GM12864 (cell line): ENCODE measurements at regions not wholly inside any gene's neighbourhood (a gene's known extent, or its start where the extent isn't known, plus 50 kb on each side); places are given as distances from the start of the nearest gene placed in this dataset.

Experiments used
- DNase-seq: peaks from one replicate; pipeline ENCODE4 v3.0.0-alpha.2; 2011; ENCODE audit warnings: low read depth
- H3K4me3 ChIP-seq: 2 replicates; pipeline ENCODE4 v1.5.1; 2011; ENCODE audit warnings: mild to moderate bottlenecking, low read depth, low read length, control low read depth
- TF ChIP-seq, protein P1 (sequence below): IDR thresholded peaks from 2 replicates; pipeline ENCODE4 v1.5.1; 2011; ENCODE audit warnings: low read depth, mild to moderate bottlenecking, moderate library complexity, low read length, control low read depth, inconsistent platforms; ENCODE audit errors: missing control alignments

DNA sequence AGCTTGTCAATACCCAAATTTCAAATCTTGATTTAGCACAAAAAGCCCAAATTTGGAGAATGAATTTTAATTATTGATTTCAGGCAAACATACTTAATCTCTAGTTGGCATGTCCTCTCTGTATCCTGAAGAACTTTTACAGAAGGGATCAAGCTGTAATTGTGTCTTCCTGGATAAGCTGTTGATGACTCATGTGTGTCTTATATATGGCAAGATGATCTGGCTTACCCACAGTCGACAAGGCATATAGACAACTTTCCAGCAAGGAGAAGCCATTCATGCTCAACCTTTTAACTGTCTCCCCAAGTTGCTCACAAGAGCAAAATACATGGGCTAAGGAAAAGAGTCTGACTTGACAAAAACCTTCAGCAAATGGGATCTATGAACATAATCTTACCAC lies 112.5 kb upstream of the SLCO6A1 start:
- TF ChIP-seq, protein P1, sequence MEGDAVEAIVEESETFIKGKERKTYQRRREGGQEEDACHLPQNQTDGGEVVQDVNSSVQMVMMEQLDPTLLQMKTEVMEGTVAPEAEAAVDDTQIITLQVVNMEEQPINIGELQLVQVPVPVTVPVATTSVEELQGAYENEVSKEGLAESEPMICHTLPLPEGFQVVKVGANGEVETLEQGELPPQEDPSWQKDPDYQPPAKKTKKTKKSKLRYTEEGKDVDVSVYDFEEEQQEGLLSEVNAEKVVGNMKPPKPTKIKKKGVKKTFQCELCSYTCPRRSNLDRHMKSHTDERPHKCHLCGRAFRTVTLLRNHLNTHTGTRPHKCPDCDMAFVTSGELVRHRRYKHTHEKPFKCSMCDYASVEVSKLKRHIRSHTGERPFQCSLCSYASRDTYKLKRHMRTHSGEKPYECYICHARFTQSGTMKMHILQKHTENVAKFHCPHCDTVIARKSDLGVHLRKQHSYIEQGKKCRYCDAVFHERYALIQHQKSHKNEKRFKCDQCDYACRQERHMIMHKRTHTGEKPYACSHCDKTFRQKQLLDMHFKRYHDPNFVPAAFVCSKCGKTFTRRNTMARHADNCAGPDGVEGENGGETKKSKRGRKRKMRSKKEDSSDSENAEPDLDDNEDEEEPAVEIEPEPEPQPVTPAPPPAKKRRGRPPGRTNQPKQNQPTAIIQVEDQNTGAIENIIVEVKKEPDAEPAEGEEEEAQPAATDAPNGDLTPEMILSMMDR = no peak
- no peak for DNase-seq
- no peak overlapping the region for H3K4me3 ChIP-seq

DNA sequence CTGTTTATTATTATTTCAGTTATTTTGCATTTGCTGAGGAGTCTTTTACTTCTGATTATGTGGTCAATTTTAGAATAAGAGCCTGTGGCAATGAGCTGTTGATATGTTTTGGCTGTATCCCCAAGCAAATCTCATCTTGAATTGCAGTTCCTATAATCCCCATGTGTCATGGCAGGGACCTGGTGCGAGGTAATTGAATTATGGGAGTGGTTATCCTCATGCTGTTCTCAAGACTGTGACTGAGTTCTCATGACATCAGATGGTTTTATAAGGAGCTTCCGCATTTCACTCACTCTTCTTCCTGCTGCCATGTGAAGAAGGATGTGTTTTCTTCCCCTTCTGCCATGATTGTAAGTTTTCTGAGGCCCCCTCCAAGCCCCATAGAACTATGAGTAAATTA lies 114.9 kb upstream of the SLCO6A1 start:
- DNase-seq = no peak
- no peak overlapping the region for H3K4me3 ChIP-seq
- TF ChIP-seq, protein P1 = no peak

DNA sequence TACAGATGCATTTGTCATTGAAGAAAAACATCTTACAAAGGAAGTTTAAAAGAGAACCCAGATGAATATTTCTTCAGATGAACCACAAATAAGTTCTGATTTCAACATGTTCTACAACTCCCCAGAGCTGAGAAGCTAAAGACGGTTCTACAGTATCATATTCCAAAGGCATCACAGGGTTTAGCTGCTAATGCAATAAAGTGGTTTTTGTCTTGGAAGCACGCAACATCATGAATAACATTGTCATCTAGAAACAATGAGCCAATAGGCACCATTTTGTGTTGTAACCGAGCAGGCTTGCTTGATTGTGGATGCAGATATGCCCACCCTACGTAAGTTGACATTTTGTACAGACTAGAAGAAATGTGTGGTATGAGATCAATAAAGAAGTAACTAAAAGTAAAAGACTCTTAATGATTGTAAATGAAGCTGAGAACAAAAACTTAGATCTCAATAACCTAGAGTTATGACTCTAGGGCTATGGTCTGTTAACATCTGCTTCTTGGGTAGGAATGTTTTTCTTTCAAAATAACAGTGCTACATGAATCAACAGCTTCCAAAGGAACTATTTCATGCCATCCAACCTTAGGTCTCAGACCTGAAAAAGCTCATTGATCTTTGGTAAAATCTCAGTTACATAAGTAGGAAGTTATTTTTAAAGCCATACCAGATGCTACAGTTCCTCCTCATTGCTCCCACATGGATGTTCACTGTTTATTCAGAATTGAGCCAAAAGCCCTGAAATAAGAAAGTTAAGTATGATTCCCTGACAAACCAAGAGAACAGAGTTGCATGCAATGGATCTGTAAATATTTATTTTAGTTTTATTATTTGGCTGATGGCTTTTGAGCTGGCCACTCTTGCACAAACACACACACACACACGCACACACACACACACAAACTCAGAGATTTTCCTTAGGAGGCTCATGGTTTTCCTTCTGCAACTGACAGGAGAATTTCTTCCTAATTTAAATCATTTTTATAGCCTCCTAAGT lies 118.7 kb upstream of the SLCO6A1 start:
- TF ChIP-seq, protein P1 = no peak
- DNase-seq = no peak

DNA sequence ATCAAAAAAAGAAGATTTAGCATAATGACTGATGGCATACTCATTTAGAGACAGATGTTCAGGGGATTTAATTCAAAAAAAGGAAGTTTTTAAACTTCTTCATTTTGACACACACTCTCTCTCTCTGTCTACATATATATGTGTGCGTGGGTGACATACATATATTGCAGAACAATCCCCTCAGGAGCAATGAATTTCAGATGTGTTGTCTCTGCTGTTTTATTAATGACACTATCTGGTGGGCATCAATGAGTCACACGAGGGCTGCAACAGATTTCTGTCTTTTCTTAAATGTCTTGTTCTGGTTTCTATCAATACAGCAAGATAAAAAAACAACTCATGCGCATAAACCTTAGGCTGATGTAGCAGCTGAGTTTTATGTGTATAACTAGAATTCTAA lies 123.5 kb upstream of the SLCO6A1 start:
- no peak for DNase-seq
- no peak overlapping the region for H3K4me3 ChIP-seq
- TF ChIP-seq, protein P1 = no peak

More for the DNA sequence above, 118.7 kb upstream of the SLCO6A1 start:
- H3K4me3 ChIP-seq = no peak overlapping the region

DNA sequence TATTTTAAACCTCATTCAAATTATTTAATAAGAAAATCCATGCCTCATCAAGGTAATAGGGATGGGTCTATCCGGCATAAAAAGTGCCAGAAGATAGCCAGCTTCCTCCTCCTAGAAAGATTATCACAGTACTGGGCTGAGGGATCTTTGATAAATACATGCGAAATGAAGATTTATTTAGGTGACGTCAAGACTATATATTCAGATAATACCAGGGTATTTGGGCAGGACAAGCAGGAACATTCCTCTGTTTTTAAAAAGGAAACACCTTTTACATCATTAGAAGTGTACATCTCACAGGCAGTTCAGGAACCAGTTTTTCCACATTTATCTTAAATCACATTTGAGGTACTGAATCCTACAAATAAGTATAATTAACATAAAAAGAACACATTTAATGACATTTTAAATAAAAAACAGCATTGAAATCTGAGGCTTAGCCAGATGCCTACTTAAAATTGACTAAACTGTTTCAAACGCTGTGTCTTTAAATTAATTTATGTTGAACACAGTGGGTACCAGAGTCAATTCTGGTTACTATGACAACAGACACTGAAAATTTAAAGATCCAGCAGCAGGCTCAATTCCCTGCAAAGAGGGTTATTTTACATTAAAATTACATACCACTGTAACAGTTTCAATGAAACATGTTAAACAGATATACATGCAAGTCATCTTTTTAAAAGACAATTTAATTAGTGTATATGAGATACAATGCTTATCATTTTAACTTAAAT lies 124.7 kb upstream of the SLCO6A1 start:
- H3K4me3 ChIP-seq = no peak overlapping the region
- DNase-seq = no peak
- TF ChIP-seq, protein P1 = no peak

DNA sequence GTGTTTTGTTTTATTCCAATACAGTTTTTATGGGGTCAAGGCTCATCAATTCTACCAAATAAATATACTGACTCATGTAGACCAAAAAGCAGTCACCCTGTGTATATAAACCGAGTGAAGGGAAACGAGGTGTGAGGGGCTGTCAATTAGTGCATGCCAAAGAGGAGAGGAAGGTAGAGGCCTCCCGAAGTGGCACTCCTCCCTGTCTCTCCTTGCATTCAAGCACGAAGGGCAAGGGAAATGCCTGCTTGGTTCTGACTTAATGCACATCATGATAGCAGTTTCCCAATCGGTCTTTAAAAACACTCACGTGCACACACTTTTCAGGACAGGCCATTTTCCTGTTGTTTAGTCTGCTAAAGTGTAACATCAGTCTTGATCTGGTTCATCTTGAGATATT lies 125.6 kb upstream of the SLCO6A1 start:
- TF ChIP-seq, protein P1 = no peak
- H3K4me3 ChIP-seq = no peak overlapping the region
- no peak for DNase-seq
